OCI-LY1 (cell line): ENCODE measurements at regions not wholly inside any gene's neighbourhood (a gene's known extent, or its start where the extent isn't known, plus 50 kb on each side); places are given as distances from the start of the nearest gene placed in this dataset.

Source experiments
- H2AFZ ChIP-seq: fragments of 200-600 bp; sonication (generic), shearing (Covaris generic); 2 replicates; pipeline ENCODE4 v1.6.0; 2014; ENCODE audit warnings: antibody characterized with exemption, mild to moderate bottlenecking, low read length
- H3F3A ChIP-seq: fragments of 200-600 bp; sonication (generic), shearing (Covaris generic); 2 replicates; pipeline ENCODE4 v1.6.0; 2014; ENCODE audit warnings: mild to moderate bottlenecking, antibody characterized with exemption, low read length, moderate library complexity; ENCODE audit not compliant: insufficient read depth
- H3K27ac ChIP-seq: fragments of 200-600 bp; sonication (generic); 2 replicates; pipeline ENCODE4 v1.5.1; 2014; ENCODE audit warnings: low read length, mixed run types, mild to moderate bottlenecking, low read depth; ENCODE audit not compliant: poor library complexity, severe bottlenecking
- H3K27me3 ChIP-seq: fragments of 200-600 bp; sonication (generic); 2 replicates; pipeline ENCODE4 v1.6.0; 2014; ENCODE audit warnings: antibody characterized with exemption, mild to moderate bottlenecking, low read length, moderate library complexity; ENCODE audit not compliant: insufficient read depth
- H3K36me3 ChIP-seq: fragments of 200-600 bp; sonication (generic); 2 replicates; pipeline ENCODE4 v1.6.1; 2014; ENCODE audit warnings: mild to moderate bottlenecking, antibody characterized with exemption, low read length, moderate library complexity, mixed read lengths; ENCODE audit not compliant: insufficient read depth
- H3K4me1 ChIP-seq: fragments of 200-600 bp; sonication (generic); 2 replicates; pipeline ENCODE4 v1.5.1; 2014; ENCODE audit warnings: mild to moderate bottlenecking, low read length, moderate library complexity; ENCODE audit not compliant: insufficient read depth, severe bottlenecking
- H3K4me2 ChIP-seq: fragments of 200-600 bp; sonication (generic), shearing (Covaris generic); 2 replicates; pipeline ENCODE4 v1.6.1; 2014; ENCODE audit warnings: low read length
- H3K4me3 ChIP-seq: fragments of 200-600 bp; sonication (generic); 2 replicates; pipeline ENCODE4 v1.5.1; 2014; ENCODE audit warnings: low read length, low read depth, mild to moderate bottlenecking, mixed read lengths; ENCODE audit not compliant: poor library complexity, severe bottlenecking
- H3K79me2 ChIP-seq: fragments of 200-600 bp; shearing (Covaris generic); 2 replicates; pipeline ENCODE4 v1.6.1; 2016; ENCODE audit warnings: mixed run types, low read length, mixed read lengths; ENCODE audit not compliant: insufficient read depth
- H3K9ac ChIP-seq: fragments of 200-600 bp; sonication (generic), shearing (Covaris generic); 2 replicates; pipeline ENCODE4 v1.6.1; 2014; ENCODE audit warnings: mild to moderate bottlenecking, low read length, mixed read lengths
- H3K9me2 ChIP-seq: fragments of 200-600 bp; sonication (generic), shearing (Covaris generic); 2 replicates; pipeline ENCODE4 v1.6.1; 2014; ENCODE audit warnings: low read depth, mild to moderate bottlenecking, low read length, mixed read lengths
- H3K9me3 ChIP-seq: fragments of 200-600 bp; shearing (Covaris generic); 2 replicates; pipeline ENCODE4 v1.6.1; 2014; ENCODE audit warnings: low read length, mixed read lengths
- H4K20me1 ChIP-seq: fragments of 200-600 bp; sonication (generic), shearing (Covaris generic); 2 replicates; pipeline ENCODE4 v1.6.0; 2016; ENCODE audit warnings: mild to moderate bottlenecking, low read length; ENCODE audit not compliant: insufficient read depth
- CTCF ChIP-seq: fragments of 200-600 bp; sonication (generic), shearing (Covaris generic); IDR thresholded peaks from 2 replicates; pipeline ENCODE4 v1.5.1; 2017; ENCODE audit warnings: mild to moderate bottlenecking, antibody characterized with exemption, low read length, moderate library complexity, mixed read lengths
- EZH2 ChIP-seq: fragments of 200-600 bp; sonication (generic), shearing (Covaris generic); IDR thresholded peaks from 2 replicates; pipeline ENCODE4 v1.8.0; 2017; ENCODE audit warnings: borderline replicate concordance, mixed run types, mild to moderate bottlenecking, antibody characterized with exemption, low read length, moderate library complexity, mixed read lengths

- no peak overlapping the region for H2AFZ ChIP-seq
- H3K9me3 ChIP-seq, result no peaks in the 10 kb centered on the region
- no peaks in the 10 kb centered on the region for H3K9me2 ChIP-seq
- no peak overlapping the region for H3K4me2 ChIP-seq
- no peaks in the 10 kb centered on the region for H4K20me1 ChIP-seq
- no peak overlapping the region for H3K27ac ChIP-seq
- no peak overlapping the region for H3K9ac ChIP-seq
- no peak for TF ChIP-seq CTCF
- TF ChIP-seq EZH2, result no peak
- H3K4me1 ChIP-seq, result no peaks in the 10 kb centered on the region
- H3F3A ChIP-seq, result no peaks in the 10 kb centered on the region
- H3K36me3 ChIP-seq, result no peaks in the 10 kb centered on the region
- H3K27me3 ChIP-seq, result peaks cover 4% of the 10 kb centered on the region; the same call in 1 of the 2 replicates
- no peak overlapping the region for H3K4me3 ChIP-seq
- H3K79me2 ChIP-seq, result no peaks in the 10 kb centered on the region
Observed at GRCh38 chr6:14799928-14800327, 445.9 kb upstream of the JARID2 start.

GRCh38 chr6:14802514-14803160, 443.2 kb upstream of the JARID2 start:
- no peaks in the 10 kb centered on the region for H4K20me1 ChIP-seq

GRCh38 chr6:14804001-14804784, 441.7 kb upstream of the JARID2 start:
- Histone ChIP-seq H4K20me1 (no peaks in the 10 kb centered on the region), H3K4me3 (no peak overlapping the region), H3K4me1 (no peaks in the 10 kb centered on the region), H3K27me3 (no peaks in the 10 kb centered on the region), H3K9me2 (no peaks in the 10 kb centered on the region), H3K9ac (no peak overlapping the region), H3K9me3 (no peaks in the 10 kb centered on the region), H3K27ac (no peak overlapping the region), H3K4me2 (no peak overlapping the region), H3K36me3 (no peaks in the 10 kb centered on the region), H3K79me2 (no peaks in the 10 kb centered on the region), H3F3A (no peaks in the 10 kb centered on the region), H2AFZ (no peak overlapping the region)
- no peak for TF ChIP-seq CTCF
- no peak for TF ChIP-seq EZH2

More at GRCh38 chr6:14802514-14803160, 443.2 kb upstream of the JARID2 start:
- H3K4me3 ChIP-seq, result no peak overlapping the region
- H3K27ac ChIP-seq, result no peak overlapping the region
- no peaks in the 10 kb centered on the region for H3K9me3 ChIP-seq
- no peaks in the 10 kb centered on the region for H3K4me1 ChIP-seq
- H3K9ac ChIP-seq, result no peak overlapping the region
- H3K36me3 ChIP-seq, result no peaks in the 10 kb centered on the region
- H2AFZ ChIP-seq, result no peak overlapping the region
- no peak for TF ChIP-seq EZH2
- no peak for TF ChIP-seq CTCF
- no peaks in the 10 kb centered on the region for H3K27me3 ChIP-seq
- no peaks in the 10 kb centered on the region for H3F3A ChIP-seq
- H3K9me2 ChIP-seq, result no peaks in the 10 kb centered on the region
- no peak overlapping the region for H3K4me2 ChIP-seq
- H3K79me2 ChIP-seq, result no peaks in the 10 kb centered on the region
